Right forelimb (tissue), 1 donor: ENCODE measurements at regions not wholly inside any gene's neighbourhood (a gene's known extent, or its start where the extent isn't known, plus 50 kb on each side); places are given as distances from the start of the nearest gene placed in this dataset.
"Not testable (repeated sequence)": the region's sequence is repeated elsewhere in the genome, so short reads cannot be mapped to it uniquely, and the experiment has no call there.

Experiments used
- DNase-seq: peaks from one replicate; pipeline ENCODE4 v3.0.0-alpha.2; 2018

DNA sequence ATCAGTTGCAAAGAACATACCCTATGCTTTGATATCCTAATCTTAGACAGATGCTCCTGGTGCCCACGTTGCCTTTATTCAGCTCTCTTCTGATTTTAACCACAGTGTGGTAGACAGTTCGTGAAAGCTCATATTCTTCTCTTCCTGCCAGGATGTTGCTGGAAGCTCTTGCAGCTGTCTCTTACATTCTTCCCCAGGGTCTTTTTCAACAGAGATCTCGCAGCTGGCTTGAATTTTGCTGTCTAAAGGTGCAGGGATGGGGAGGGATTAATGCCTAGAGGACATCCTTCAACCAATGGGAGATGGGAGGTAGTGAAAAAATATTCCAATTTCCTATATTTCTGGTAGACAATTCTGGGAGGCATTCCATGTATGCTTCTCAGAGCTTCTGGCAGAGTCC lies 150.0 kb upstream of the APP start:
- DNase-seq = peak; percentile 39

DNA sequence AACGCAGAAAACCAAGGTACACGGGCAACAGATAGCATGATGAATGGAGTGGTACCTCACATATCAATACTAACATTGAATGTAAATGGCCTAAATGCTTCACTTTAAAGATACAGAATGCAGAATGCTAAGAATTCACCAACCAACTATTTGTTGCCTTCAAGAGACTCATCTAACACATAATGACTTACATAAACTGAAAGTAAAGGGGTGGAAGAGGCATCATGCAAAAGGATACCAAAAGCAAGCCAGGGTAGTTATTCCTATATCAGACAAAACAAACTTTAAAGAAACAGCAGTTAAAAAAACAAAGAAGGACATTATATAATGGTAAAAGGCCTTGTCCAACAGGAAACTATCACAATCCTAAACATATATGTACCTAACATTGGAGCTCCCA lies 137.1 kb upstream of the APP start:
- DNase-seq = no peak

DNA sequence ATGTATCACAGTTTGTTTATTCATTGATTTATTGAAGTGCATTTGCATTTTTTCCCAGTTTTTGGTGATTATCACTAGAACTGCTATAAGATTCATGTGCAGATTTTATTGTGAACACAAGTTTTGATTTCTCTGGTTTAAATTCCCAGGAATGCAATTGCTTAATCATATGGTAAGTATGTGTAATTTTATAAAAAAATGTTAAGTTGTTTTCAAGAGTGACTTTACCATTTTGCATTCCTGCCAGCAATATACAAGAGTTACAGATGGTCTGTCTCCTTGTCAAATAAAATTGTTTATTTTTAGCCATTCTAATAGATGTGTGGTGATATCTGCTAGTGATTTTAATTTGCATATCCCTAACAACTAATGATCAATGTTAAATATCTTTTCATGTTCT lies 127.3 kb upstream of the APP start:
- DNase-seq = no peak

DNA sequence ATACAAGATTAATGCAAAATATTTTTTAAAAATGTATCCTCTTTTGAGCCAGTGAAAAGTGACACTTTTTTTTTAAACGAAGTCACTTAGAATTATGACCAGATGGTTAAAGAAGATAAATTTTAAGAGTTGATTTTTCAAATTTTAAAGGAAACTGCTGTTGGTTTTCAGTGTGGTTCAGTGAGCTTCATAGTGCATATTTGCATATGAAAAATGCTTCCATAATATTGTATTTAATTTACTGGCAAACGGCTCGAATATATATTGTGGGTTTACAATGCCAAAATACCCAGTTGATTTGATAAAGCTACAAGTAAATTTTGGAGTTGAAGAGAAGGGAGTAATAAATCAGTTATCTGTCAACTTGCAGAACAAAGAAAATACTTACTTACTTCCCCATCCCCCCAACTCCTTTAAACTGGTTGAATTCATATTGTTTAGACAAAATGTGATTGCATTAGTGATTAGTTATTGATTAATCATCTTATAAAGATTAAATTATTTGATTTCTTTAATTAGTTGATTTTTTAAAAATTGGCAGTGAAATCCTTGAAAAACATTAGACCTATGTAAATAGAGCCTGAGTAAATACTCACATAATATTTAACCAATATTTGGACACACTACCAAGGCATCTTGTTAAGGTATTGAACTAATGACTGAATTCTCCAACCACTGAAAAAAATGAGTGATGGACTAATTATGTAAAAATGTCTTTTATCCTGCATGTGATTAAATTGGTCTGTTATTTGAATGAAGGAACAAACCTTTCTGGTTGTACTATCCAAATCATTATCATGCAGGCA lies 122.8 kb upstream of the APP start:
- no peak for DNase-seq

DNA sequence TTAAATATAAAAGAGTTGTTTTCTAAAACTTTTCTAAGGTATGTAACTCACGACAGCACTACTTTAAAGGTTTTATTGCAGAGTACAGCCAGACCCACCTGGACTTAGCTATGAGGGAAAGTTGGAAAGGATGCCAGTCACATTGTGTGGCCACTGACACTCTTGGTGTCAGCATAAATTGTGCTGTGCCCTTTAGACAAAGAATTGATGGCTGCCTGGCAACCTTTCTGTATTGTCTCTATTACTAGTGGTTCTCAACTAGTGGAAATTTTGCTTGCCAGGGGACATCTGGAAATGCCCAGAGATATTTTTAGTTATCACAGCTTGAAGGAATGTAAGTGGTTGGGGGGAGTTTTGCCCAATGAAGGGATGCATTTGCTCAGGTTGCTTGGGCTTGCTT lies 117.5 kb upstream of the APP start:
- DNase-seq = no peak

DNA sequence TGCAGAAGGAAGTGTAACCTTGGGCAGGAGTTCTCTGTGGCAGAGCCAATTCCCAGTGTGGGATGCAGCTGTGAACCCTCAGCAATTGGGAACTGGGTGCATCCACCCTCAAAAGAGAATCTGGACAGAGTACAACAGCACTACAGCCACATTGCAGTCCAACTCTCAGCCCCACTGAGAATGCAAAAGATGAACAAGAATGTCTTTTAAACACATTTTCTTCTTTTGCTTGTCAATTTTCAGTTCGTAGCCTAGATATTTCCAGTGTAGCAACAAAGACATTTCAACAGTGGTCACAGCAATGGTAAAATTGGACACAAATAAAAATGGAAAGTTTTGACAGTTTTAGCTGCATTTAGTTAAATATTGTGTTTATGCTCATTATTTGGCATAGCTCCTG lies 114.0 kb upstream of the APP start:
- no peak for DNase-seq

DNA sequence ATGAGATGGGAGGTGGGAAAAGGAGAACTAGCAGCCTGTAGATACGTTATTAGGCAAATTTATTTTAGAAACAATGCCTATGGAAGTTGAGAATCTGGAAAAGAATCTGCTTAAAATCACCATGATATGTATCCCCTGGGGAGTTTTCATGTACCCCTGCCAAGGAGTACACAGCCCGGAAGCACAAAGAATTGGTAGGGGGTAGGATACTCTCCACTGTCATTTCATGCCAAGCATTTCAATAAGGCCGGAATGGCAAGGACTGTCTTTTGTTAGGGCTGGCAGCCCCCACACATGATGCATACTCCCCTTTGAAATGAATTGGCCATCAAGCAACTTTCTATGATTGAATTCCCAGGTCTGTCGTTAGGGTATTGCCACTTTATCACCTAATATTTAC lies 111.5 kb upstream of the APP start:
- no peak for DNase-seq

DNA sequence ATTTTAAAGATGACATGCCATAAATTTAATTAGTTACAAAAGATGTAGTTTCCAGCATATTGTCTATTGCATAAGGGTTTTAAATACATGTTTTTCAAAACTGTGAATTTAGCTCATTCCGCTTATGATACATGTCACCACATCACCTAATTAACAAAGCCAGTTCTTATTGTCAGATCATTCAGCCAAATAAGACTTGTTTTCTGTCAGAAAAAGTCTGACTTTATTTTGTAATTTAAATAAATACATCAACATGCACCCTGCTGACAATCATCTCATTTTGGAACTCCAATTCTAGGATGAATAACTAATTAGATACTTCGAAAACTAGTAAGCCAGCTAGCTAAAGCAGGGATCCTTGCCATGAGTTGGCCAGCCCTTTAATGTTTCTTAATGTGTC lies 110.9 kb upstream of the APP start:
- DNase-seq = no peak

DNA sequence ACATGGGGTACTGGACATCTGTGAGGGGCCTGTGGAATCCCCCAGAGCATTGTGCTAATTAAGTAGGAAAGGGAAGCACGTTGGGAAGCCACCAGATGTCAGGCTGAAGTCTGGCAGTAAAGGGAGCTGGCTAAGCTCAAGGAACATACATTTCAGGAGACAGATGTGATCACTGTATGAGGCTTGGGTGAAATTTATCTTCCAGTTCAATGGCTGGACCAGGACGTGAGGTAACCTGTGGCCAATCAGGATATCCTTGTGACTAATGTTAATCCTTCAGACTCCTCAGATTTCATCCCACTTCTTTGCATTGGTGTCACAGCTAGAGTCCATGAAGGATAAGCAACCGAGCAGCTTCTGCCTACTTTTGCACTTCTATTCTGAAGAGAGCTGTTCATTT lies 110.2 kb upstream of the APP start:
- peak; percentile 50 for DNase-seq

DNA sequence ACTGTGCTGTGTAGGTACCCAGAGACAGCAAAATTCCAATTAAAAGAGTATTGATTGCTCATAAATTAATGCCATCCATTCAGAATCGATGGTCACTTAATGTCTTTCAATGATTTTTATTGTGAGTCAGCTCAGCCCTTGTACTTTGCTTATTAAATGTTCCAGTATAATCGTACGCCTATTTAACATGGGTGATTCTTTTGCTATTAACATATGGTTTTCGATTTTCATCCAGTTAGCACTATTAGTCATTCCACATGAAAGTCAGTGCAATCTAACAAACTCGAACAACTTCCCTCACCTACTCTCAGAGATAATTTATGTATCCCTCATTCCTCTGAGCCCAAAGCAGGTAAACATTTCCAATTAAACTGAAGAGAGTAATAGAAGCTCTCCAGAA lies 109.6 kb upstream of the APP start:
- DNase-seq = no peak

DNA sequence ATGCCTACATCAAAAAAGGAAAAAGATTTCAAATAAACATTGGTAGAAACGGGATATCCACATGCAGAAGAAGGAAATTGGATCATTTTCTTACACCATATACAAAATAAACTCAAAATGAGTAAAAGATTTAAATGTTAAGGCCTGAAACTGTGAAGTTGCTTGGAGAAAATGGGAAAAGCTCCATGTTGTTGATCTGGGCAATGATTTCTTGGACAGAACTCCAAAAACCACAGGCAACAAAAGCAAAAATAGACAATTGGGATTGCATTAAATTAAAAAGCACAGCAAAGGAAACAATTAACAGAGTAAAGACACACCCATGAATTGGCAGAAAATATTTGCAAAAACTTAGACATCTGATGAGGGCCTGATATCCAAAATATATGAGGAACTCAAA lies 105.2 kb upstream of the APP start:
- DNase-seq = no peak

DNA sequence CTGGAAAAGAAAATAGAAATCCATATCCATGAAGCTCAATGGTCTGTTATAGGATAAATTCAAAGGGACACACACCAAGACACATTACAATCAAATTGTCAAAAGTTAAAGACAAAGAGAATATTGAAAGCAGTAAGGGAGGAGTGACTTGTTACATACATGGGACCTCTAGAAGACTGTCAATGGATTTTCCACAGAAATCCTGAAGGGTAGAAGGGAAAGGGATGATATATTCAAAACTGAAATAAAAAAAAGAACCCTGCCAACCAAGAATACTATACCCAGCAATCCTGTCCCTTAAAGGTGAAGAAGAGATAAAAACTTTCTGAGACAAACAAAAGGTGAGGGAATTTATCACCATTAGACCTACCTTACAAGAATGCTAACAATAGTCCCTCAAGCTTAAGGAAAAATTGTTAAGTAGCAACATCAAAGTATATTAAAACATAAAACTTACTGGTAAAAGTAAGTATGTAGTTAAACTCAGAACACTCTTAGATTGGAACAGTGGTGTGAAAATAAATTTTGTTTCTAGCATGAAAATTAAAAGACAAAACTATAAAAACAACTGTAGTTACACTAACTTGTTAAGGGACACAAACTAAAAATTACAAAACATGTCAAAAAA lies 103.2 kb upstream of the APP start:
- no peak for DNase-seq

DNA sequence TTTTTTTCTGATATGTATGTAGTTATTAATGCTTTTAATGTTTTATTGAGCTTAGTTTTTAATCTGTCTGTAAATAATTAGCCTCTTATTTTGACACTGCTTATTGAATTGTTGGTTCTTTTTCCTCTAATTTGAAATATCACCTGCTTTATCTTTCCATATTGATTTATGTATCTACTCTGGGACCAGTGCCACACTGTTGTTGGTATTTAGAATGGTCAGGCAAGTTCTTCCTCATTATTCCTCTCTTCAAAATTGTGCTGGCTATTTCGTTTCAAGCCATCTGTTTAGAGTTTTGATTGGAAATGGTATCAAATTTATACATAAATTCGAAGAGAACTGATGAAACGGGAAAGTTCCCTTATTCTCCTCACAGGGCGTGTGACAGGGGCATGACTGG lies 96.8 kb upstream of the APP start:
- no peak for DNase-seq

DNA sequence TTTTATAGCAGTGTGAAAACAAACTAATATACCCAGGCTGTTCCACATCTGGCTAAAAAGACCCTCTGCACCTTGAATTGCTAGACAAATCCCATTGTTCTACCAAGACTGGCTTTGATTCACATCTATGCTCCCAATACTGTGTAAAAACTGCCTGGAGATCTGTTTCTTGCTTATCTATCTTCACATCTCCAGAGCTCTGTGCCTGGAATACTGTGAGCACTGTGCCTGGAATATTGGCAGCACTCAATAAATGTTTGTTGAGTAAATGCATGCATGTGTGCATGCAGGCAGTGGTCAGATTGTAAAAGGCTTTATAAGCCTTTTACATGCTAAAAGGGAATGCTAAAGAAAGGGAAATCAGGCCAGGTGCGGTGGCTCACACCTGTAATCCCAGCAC lies 75.5 kb upstream of the APP start:
- no peak for DNase-seq

DNA sequence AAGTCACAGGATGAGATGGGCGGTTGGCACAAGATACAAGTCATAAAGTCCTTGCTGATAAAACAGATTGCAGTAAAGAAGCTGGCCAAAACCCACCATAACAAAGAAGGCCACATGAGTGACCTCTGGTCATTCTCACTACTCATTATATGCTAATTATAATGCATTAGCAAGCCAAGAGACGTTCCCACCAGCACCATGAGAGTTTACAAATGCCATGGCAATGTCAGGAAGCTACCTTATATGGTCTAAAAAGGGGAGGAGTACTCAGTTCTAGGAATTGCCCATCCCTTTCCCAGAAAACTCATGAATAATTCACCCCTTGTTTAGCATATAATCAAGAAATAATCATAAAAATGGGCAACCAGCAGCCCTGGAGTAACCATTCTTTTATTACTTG lies 74.9 kb upstream of the APP start:
- no peak for DNase-seq

DNA sequence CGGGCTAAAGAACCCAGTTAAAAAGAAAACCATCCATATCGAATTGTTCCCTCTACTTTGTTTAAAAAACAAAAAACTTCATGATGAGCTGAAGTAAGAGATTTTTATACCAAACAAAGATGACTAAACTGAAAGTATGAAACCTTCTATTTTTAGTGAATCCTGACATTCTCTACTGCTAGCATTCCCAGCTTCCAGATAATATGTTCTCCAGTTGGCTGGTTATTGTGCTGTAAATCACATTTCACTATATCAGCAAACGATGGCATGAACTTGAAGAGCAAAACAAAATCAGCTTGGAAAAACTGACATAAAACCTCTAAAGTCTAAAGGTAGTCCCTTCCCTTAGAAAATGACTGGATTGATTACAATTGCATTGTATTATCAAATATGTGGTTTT lies 68.1 kb upstream of the APP start:
- no peak for DNase-seq

DNA sequence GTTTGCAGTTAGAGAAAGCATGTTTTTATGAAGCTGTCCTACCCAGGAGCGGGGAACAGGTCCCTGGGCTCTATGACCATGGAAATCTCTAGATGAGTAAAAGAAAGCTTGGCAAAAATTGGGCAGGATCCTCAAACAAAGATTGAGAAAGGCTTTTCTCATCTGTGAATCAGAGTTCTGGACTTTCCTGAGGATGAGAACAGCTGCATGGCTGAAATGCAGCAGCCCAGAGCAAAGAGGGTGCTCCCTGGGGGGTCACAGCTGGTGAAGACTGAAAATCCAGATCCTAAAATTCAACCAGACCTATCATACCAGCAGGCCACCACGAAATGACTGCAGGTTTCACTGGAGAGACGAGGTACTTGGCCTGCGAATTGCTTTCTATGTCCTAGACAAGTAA lies 65.7 kb upstream of the APP start:
- no peak for DNase-seq

DNA sequence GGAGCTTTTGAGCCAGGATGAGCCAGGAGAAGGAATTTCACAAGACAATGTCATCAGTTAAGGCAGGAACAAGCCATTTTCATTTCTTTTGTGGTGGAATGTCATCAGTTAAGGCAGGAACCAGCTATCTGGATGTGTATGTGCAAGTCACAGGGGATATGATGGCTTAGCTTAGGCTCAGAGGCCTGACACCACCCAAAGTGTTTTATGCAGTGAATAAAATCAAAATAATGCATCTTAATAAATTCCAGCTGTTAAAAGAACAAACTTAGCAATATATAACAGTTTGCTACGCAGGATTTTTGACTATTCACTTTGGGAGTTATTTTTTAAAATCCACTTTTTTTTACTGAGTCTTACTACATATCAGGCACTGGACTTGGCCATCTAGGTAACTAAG lies 62.7 kb upstream of the APP start:
- DNase-seq = not testable (repeated sequence)

DNA sequence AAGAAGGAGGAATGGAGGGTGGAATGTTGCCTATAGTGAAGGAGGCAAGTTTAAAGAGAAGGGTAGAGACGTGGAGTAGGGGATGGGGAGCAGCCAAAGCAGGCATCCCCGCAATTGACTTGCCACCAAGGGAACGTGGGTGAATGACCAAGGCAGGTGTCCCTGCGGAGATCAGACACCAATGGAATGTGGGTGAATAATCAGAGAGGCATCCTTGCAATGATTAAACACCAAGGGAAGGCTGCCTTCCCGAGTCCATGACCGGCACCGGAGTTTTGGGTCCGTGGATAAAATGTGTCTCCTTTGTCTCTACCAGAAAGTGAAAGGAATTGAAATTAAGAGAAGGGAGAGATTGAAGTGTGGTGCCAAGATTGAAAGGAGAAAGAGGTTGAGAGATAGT lies 61.9 kb upstream of the APP start:
- DNase-seq = not testable (repeated sequence)

DNA sequence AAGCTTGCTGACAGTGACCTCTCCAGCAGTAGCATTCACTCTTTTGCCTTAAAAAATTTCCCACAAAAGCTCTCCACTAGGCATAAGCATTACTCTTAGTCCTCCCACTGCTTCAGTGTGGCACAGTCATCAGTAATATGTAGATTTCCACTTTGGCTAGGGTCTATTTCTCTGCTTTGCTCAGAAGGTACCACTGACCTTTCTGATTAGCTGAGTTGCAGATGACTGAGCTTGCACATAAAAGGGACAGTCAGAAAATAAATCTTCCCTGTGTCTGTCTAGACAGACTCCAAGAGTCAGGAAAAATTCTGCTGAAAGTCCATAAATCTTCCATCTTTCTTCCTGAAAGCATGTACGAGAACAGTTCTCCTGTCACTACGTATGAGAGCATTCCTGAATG lies 56.6 kb upstream of the APP start:
- no peak for DNase-seq

DNA sequence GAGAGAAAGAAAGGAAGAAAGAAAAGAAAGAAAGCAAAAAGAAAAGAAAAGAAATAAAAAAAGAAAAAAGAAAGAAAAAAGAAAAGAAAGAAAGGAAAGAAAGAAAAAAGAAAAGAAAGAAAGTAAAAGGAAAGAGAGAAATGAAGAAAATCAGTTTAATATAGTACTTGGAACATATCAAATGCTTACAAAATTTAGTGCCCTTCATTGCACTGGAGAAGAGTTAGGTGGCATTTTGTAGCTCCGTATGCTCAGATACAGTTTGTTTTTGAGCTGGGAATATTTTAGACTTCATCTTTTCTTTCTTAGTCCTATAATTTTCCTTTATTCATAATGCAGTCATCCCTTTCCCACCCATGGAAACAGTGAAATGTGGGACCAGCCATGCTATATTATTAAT lies 56.2 kb upstream of the APP start:
- DNase-seq = no peak

DNA sequence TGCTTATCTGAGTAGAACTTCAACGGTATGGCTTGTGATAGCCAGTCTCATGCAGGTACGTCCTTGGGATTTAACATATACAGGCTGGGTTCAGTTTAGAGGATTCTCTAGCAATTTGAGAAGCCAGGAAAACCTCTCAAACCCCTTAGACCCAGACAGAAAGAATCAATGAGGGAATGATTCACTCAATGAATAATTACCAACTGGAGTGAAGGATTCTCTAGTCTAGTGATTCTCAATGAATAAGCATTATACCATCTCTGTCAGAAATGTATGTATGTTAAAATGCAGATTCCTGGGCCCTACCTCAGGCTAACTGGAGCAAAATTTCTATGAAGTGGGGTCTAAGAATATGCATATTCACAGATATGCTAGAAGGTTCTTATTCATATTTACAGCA lies 54.5 kb upstream of the APP start:
- DNase-seq = no peak

DNA sequence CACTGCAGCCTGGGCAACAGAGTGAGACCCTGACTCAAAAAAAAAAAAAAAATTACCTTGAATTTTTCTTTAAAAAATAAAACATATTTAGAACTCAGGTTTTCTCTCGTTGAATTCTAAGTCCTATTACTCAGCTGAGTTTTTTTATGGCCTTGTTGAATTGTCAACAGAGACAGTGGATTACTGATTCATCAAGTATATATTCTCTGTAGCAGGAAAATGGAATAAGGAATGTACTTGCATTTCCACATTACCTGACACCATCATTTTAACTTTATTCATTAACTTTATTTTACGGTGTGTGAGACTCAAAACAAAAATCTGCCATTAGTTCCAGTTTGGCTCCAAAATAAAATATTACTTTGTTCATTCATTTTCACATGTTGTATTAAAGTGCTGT lies 53.8 kb upstream of the APP start:
- no peak for DNase-seq
